HS-5 (cell line): ENCODE measurements at regions not wholly inside any gene's neighbourhood (a gene's known extent, or its start where the extent isn't known, plus 50 kb on each side); places are given as distances from the start of the nearest gene placed in this dataset.

Source experiments
- DNase-seq: peaks from one replicate; pipeline ENCODE4 v3.0.0-alpha.2; 2012; ENCODE audit warnings: low read depth

GRCh38 chr18:22467760-22468553 lies 50.2 kb upstream of the CTAGE1 start:
- DNase-seq, result peak; percentile 98

DNA sequence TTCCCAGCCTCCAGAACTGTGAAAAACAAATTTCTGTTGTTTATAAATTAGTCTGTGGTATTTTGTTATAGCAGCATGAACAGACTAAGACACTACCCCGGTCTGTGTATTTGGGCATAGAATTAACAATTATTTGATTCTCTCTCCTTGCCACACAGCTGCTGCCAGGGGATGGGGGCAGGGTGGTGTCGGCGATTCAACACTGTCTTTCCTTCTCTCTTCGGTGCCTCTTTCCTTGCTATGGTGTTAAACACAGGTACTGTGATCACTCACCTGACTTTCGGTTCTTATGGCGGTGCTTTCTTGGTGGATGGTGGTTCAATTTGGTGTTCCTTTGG lies 50.8 kb upstream of the CTAGE1 start:
- DNase-seq, result no peak

DNA sequence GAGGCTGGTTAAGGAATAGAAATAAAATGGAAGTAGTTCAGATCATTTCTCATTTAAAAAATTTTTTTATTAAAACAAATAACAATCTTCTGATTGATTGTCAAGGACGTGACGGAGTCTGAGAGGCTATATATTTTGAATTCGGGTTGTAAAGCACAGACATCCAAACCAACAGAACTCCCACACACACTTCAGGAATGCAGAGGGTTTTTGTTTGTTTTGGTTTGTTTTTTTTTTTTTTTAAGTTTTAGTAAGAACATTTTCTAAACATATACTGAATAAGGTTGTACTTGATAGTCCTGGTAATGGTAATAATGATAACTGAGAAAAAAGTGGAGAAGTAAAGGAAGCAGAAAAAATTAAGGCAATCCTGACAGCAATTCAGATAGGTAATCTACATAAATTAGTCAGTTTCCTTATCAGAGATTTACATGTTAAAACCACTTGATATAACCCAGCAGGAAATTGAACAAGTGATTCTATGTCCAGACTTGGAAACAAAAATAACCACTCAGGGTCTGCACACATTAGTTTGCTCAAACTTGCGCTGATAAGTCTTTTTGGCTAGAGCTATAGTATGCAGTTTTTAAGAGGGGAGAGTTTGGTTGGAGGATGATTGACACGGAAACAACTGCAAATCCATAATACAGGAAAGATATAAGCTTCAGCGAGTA lies 51.5 kb upstream of the CTAGE1 start:
- DNase-seq, result no peak

- DNase-seq, result no peak
These were observed 52.2 kb upstream of the CTAGE1 start for GRCh38 chr18:22469926-22470247.

- no peak for DNase-seq
These were observed 52.8 kb upstream of the CTAGE1 start for GRCh38 chr18:22470248-22471235.

DNA sequence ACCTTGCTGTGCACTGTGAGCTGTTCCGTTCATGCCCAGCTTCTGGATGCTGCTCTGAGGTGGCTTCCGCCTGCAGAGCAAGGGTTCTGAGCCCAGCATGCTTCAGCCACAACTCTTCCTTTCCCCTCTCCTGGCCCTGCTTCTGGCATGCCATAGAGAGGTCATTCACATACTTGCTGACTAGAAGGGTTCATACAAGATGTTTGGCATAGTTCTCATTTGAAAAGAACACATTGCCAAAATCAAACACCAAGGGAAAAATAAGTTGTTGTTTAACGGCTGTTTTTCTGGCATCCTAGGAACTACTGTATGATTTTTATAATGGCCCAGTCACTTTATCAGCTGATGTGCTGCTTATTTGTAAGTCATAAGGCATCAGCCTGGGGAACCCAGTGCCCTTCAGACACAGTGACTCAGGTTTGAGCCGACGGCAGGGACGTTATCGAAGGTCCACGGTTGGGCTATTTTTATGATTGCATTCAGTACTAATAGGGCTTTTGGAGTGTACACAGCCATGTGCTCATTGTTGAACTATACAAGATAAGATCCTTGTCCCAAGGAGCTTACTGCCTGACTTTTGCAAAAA lies 53.9 kb upstream of the CTAGE1 start:
- no peak for DNase-seq

DNA sequence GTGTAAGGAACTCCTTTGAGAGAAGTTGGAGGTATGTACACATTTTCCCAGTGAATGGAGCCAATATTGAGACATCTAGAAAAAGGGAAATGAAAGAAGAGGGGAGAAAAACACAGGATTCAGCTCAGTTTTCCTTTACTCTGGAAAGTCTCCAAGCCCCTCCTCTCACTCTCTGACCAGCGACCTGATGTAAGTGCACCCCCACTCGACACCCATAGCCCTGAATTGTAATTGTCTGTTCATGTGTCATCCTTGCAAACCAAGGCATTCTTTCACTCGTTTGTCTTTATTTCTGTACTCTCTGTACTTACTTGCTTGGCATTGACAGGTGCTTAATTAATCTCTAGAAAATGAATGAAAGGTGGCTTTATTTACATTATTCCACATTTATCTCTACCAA lies 55.7 kb upstream of the CTAGE1 start:
- no peak for DNase-seq

DNA sequence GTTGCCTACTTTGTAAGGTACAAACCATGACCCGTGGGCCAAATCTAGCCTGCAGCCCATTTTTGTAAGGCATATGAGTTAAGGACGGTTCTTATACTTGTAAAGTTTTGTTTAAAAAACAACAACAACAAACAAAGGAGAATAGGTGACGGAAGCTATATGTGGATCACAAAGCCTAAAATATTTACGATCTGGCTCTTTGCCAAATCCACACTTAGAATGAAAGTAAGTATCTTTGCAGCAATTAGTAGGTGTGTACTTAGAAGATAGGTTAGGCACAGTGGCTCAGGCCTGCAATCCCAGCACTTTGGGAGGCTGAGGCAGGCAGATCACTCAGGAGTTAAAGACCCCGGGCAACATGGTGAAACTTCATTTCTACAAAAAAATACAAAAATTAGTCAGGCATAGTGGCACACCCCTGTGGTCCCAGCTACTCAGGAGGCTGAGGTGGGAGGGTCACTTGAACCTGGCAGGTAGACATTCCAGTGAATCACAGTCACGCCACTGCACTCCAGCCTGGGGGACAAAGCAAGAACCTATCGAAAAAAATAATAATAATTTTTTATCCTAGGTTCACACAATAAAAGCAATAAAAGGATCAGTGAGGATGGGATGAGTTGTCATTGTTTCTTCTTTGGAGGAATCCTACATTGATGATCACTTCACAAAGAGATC lies 57.8 kb upstream of the CTAGE1 start:
- DNase-seq, result no peak

- no peak for DNase-seq
These were observed 59.5 kb upstream of the CTAGE1 start for GRCh38 chr18:22477222-22477621.

- no peak for DNase-seq
These were observed 65.2 kb upstream of the CTAGE1 start for GRCh38 chr18:22482948-22483347.

DNA sequence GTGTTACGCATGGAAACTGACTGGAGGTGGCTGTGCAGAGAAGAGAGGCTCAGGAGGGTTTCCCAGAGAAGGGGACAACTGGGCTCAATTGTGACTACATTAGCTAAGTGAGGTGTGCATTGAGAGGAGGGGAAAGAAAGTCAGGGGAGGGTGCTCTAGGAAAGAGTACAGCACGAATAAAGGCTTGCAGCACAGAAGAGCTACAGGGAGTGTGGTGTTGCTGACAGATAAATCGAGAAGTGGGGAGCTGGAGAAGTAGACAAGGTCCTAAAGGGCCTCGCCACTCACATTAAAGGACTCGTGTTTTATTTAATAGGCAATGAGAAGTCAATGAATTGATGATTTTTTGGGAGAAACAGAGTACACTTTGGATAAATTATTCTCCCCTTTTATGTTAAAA lies 65.7 kb upstream of the CTAGE1 start:
- DNase-seq, result no peak

DNA sequence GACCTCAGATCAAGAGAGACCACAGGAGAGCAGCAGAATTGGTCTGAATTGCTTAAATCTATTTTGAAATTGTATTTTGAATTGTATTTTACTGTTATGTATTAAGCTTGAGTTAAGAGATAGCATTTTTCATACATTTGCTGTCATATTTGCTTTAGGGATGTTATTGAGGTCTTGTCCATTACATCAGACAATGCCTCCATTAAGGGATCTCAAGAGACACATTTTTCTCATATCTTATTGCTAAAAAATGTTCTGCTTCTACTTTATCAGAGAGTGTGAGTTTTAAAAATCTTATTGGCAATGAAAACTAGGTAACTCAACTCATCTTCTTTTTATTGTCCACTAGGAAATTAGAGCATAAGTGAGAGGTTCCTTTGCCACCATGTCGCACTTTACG lies 66.8 kb upstream of the CTAGE1 start:
- no peak for DNase-seq

DNA sequence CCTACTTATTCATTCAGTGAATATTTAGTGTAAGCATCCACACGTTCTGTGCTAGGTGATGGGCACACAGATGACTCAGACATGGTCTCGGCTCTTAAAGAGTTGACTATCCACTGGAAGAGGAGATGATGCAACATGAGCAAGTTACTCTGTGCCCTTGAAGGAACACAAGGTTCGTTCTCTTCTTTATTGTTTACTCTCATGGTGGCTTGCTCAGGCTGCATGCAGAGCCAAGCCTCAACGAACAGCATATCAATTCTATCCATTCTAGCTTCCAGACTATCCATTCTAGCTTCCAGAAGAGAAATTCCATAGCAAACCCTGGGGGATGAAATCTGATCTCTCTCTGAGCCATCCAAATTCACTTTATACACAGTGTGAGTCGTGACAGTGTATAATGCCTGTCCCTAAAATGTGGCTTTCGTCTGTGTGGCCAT lies 68.1 kb upstream of the CTAGE1 start:
- DNase-seq, result no peak

GRCh38 chr18:22486667-22487066 lies 69.0 kb upstream of the CTAGE1 start:
- DNase-seq, result no peak

GRCh38 chr18:22488554-22488953 lies 70.8 kb upstream of the CTAGE1 start:
- no peak for DNase-seq

- no peak for DNase-seq
These were observed 72.0 kb upstream of the CTAGE1 start for GRCh38 chr18:22489704-22490103.

DNA sequence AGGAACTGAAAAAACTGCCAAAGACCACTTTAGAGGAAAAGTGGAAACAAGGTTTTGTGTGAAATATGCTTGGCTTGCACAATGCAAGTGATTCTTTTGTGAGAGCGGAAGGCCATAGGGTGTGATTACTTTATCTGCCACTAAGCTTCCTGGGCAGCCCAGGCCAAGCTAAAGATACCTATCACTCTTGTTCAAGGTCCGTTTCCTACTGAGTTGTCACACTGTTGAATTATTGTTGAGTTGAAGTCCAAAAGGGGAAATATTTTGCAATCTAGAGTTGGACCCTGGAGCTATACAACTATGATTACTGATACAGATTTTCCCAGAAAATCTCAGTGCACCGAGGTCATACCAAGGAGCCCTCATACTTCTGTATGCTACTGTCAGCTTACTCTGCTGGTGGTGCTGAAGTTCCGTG lies 72.7 kb upstream of the CTAGE1 start:
- no peak for DNase-seq

GRCh38 chr18:22493255-22493654 lies 75.5 kb upstream of the CTAGE1 start:
- DNase-seq, result no peak

GRCh38 chr18:22493940-22494339 lies 76.2 kb upstream of the CTAGE1 start:
- no peak for DNase-seq

DNA sequence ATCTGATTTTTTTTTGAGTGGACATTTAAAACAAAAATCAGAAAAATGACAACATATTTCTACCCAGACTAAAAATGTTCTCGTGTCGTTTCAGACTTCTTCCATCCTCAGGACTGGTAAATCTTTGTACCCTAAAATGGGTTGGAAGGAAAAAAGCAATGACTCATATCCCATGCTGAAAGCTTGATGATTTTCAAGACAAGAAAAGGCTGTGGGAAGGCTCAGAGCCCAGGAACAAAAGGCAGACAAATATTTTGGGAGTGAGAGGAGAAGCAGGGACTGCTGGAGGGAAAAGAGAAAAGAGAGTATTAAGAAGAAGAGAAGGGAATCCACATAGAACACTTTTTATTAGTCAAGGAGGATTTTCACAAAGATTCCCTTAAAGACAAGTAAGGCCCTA lies 77.1 kb upstream of the CTAGE1 start:
- DNase-seq, result no peak

DNA sequence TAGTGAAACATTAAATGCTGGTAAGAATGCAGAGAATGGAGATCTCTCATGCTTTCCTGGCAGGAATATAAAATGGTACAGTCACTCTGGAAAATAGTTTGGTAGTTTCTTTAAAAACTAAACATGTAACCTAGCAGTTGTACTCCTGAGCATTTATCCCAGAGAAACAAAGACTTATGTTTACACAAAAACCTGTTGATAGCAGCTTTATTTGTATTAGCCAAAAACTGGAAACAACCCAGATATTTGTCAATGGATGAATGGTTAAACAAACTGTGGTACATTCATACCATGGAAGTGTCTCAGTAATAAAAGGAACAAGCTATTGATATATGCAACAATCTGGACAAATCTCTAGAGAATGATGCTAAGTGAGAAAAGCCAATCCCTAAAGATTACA lies 81.7 kb upstream of the CTAGE1 start:
- no peak for DNase-seq

GRCh38 chr18:22503803-22504202 lies 86.1 kb upstream of the CTAGE1 start:
- no peak for DNase-seq
